ENCODE measurements at regions not wholly inside any gene's neighbourhood (a gene's known extent, or its start where the extent isn't known, plus 50 kb on each side); places are given as distances from the start of the nearest gene placed in this dataset.

DNA sequence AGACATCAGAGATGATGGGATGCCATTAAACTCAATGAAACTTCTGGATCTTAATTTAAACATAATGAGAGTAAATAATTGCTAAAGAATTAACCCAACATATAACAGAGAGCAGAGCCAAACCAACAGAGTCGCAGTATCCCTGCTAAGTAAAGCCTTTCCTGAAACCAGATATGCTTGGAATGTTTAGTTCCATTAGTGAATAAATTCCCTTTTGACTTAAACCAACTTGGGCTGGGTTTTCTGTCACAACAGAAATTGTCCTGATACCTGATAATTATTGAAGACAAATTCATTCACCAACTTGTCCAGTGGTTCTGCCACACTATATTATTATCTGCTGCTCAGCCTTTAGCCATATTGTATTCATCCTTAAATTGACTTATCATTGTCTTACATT lies 286.7 kb downstream of the FZD1 start:
- TF ChIP-seq EZH2 (IDR thresholded peaks at IDR 0.05; ENCODE audit: insufficient read depth, poor library complexity, severe bottlenecking), result no peak
- TF ChIP-seq EZH2phosphoT487 (IDR thresholded peaks at IDR 0.05; ENCODE audit: insufficient read depth, low read depth), result no peak

Data from GM23248 (cell line).